Mammary epithelial cell (primary cell): ENCODE measurements at regions not wholly inside any gene's neighbourhood (a gene's known extent, or its start where the extent isn't known, plus 50 kb on each side); places are given as distances from the start of the nearest gene placed in this dataset.

ENCODE experiments used
- EZH2 ChIP-seq: IDR thresholded peaks from 2 replicates; pipeline ENCODE4 v1.6.1; 2012; ENCODE audit warnings: low read length, inconsistent platforms, borderline replicate concordance
- TF ChIP-seq, protein P1 (sequence below), 2 donors: IDR thresholded peaks in 1 of 2; conservative IDR thresholded peaks in 1 of 2; 2 replicates each; pipeline ENCODE4 v1.5.1; 2011 to 2012; ENCODE audit warnings: inconsistent platforms in 2 of 2, low read length in 2 of 2, mild to moderate bottlenecking in 2 of 2, control low read depth in 1 of 2, low read depth in 1 of 2; ENCODE audit not compliant: insufficient read depth in 1 of 2; ENCODE audit errors: extremely low read depth in 1 of 2

DNA sequence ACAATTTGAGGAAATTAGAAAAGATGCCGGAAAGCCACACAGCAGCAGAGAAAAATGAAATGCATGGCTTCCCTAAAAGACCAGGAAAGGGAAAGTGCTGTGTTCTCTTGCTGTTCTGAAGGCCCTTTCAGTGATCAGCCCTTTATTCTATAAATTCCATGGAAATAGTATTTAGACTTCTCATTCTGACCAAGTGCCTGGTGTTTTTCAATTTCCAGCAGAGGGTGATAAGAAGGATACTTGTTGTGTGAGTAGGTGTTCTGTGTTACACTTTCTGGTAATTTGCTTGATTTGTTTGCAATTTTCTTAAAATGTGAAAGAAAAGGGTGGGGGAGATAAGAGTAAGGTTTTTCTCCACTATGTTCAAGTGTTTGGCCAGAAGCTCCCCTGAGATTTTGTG, 504.5 kb downstream of the IRS1 start:
- TF ChIP-seq, protein P1, sequence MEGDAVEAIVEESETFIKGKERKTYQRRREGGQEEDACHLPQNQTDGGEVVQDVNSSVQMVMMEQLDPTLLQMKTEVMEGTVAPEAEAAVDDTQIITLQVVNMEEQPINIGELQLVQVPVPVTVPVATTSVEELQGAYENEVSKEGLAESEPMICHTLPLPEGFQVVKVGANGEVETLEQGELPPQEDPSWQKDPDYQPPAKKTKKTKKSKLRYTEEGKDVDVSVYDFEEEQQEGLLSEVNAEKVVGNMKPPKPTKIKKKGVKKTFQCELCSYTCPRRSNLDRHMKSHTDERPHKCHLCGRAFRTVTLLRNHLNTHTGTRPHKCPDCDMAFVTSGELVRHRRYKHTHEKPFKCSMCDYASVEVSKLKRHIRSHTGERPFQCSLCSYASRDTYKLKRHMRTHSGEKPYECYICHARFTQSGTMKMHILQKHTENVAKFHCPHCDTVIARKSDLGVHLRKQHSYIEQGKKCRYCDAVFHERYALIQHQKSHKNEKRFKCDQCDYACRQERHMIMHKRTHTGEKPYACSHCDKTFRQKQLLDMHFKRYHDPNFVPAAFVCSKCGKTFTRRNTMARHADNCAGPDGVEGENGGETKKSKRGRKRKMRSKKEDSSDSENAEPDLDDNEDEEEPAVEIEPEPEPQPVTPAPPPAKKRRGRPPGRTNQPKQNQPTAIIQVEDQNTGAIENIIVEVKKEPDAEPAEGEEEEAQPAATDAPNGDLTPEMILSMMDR (conservative IDR thresholded peaks at IDR 0.05 in 1 of 2, IDR thresholded peaks at IDR 0.05 in 1 of 2; ENCODE audit: extremely low read depth in 1 of 2, insufficient read depth in 1 of 2, low read depth in 1 of 2, low read length in 2 of 2): no peak
- no peak for TF ChIP-seq EZH2
